ENCODE measurements at regions not wholly inside any gene's neighbourhood (a gene's known extent, or its start where the extent isn't known, plus 50 kb on each side); places are given as distances from the start of the nearest gene placed in this dataset.

- dilution Hi-C loops (cut with HindIII; ENCODE audit: low sequenced_read_pairs, unreplicated experiment), result no loop called here
Observed at GRCh38 chr9:129435291-129435690, 185.6 kb downstream of the C9orf50 start.

More at GRCh38 chr9:129435291-129435690, 185.6 kb downstream of the C9orf50 start:
- H4K8ac ChIP-seq (ENCODE audit: low read depth in 2 of 2, low read length in 2 of 2), result no peak overlapping the region
- H3K18ac ChIP-seq (ENCODE audit: low read depth, low read length), result no peak overlapping the region
- H2BK20ac ChIP-seq (ENCODE audit: low read depth, low read length), result no peak overlapping the region
- H3K56ac ChIP-seq (ENCODE audit: extremely low read depth, insufficient read depth, low read length), result no peak overlapping the region
- DNase-seq, result no peak
- H2BK5ac ChIP-seq (ENCODE audit: low read depth, low read length, poor library complexity, severe bottlenecking), result no peak overlapping the region
- WGBS, 2 experiments (ENCODE audit: extremely low coverage in 2 of 2, insufficient read length in 1 of 2), result 71% methylated on average over 1 of the region's 12 CpGs; no CpG with 5 or more reads in 1 of the 2 experiments
- no peak overlapping the region for H2AFZ ChIP-seq (replicated peaks; ENCODE audit: low read length, poor library complexity)
- BruUV-seq (replicated peaks), result no TSS peak
- H3K27ac ChIP-seq (ENCODE audit: insufficient read depth, low read length), result no peak overlapping the region
- H2AK5ac ChIP-seq (ENCODE audit: low read depth, low read length), result no peak overlapping the region
- no peak overlapping the region for H3K4ac ChIP-seq (ENCODE audit: low read depth, low read length)
- ChIA-PET CTCF (no interaction called here), POLR2A (ENCODE audit: unreplicated experiment) (interaction anchor here (0.7 kb wide), 1 partner anchor 8 kb away, joined by 9 read pairs; no protein-coding TSS in a partner anchor)
- no peak for ATAC-seq (ENCODE audit: low read depth)
- H2BK120ac ChIP-seq (ENCODE audit: low read depth, low read length), result no peak overlapping the region
- H3K23ac ChIP-seq (ENCODE audit: low read depth, low read length), result no peak overlapping the region
- TF ChIP-seq MXI1 (IDR thresholded peaks at IDR 0.05; ENCODE audit: borderline replicate concordance, low read depth, low read length) (no peak), ELK1 (IDR thresholded peaks at IDR 0.05; ENCODE audit: borderline replicate concordance, low read depth, low read length) (no peak), CTCF (conservative IDR thresholded peaks at IDR 0.05; ENCODE audit: low read depth, low read length) (no peak), POLR2A (IDR thresholded peaks at IDR 0.05; ENCODE audit: low read depth, low read length) (no peak), BHLHE40 (IDR thresholded peaks at IDR 0.05; ENCODE audit: low read depth, low read length) (no peak), RCOR1 (IDR thresholded peaks at IDR 0.05; ENCODE audit: insufficient replicate concordance, low read length) (no peak), MAFK (IDR thresholded peaks at IDR 0.05; ENCODE audit: low read depth, low read length) (no peak), RAD21 (IDR thresholded peaks at IDR 0.05; ENCODE audit: low read length) (no peak), MAZ (IDR thresholded peaks at IDR 0.05; ENCODE audit: borderline replicate concordance, low read depth, low read length) (no peak), NFE2L2 (IDR thresholded peaks at IDR 0.05; ENCODE audit: low read depth, low read length) (no peak), USF2 (IDR thresholded peaks at IDR 0.05; ENCODE audit: low read depth, low read length) (no peak), FOS (IDR thresholded peaks at IDR 0.05; ENCODE audit: low read depth, low read length) (no peak), CEBPB (IDR thresholded peaks at IDR 0.05; ENCODE audit: low read depth, low read length) (no peak), SMC3 (IDR thresholded peaks at IDR 0.05; ENCODE audit: low read depth, low read length) (no peak)
- peaks cover 8% of the 10 kb centered on the region; the same call in 1 of the 2 replicates for H3K27me3 ChIP-seq (ENCODE audit: control insufficient read depth, insufficient read depth, low read length)
- no peak overlapping the region for H2AK9ac ChIP-seq (replicated peaks; ENCODE audit: low read depth, low read length, poor library complexity)
- H3K4me1 ChIP-seq (ENCODE audit: control insufficient read depth, insufficient read depth, low read length), result peaks cover 11% of the 10 kb centered on the region; the same call in 1 of the 2 replicates
- H2BK15ac ChIP-seq (ENCODE audit: low read depth, low read length), result no peak overlapping the region
- no peak overlapping the region for H3K4me2 ChIP-seq (ENCODE audit: low read depth, low read length)
- H3K9ac ChIP-seq (ENCODE audit: low read depth, low read length), result no peak overlapping the region
- in situ Hi-C loops (cut with MboI; ENCODE audit: low sequenced_read_pairs) (no loop called here), intact Hi-C loops (cut with micrococcal nuclease) (no loop called here)
- no peak overlapping the region for H3K14ac ChIP-seq (replicated peaks; ENCODE audit: low read depth, low read length)
- H4K5ac ChIP-seq (ENCODE audit: low read depth, low read length), result no peak overlapping the region
- H4K91ac ChIP-seq (ENCODE audit: insufficient read depth, low read depth, low read length), result no peak overlapping the region
- no peaks in the 10 kb centered on the region for H3K36me3 ChIP-seq (ENCODE audit: control insufficient read depth, insufficient read depth, low read length)
- H3K9me1 ChIP-seq (ENCODE audit: insufficient read depth, low read length), result no peaks in the 10 kb centered on the region
- H3K79me1 ChIP-seq (ENCODE audit: low read depth in 1 of 2, low read length in 2 of 2), result no peaks in the 10 kb centered on the region
- H3K4me3 ChIP-seq (ENCODE audit: insufficient read depth, low read depth, low read length), result no peak overlapping the region
- no peaks in the 10 kb centered on the region for H4K20me1 ChIP-seq (ENCODE audit: insufficient read depth, low read length)
- H3K9me3 ChIP-seq (ENCODE audit: control insufficient read depth, insufficient read depth, low read length), result peaks cover 8% of the 10 kb centered on the region
